Trophoblast cell (in vitro differentiated cells and primary cell): ENCODE measurements at regions not wholly inside any gene's neighbourhood (a gene's known extent, or its start where the extent isn't known, plus 50 kb on each side); places are given as distances from the start of the nearest gene placed in this dataset.
"Not testable (repeated sequence)": the region's sequence is repeated elsewhere in the genome, so short reads cannot be mapped to it uniquely, and the experiment has no call there.

Experiments used
- DNase-seq, 2 donors: peaks; one replicate each; pipeline ENCODE4 v3.0.0-alpha.2; 2016
- H2AFZ ChIP-seq: 2 replicates; pipeline ENCODE4 v1.6.1; 2013; ENCODE audit warnings: low read length, moderate library complexity, mild to moderate bottlenecking; ENCODE audit not compliant: insufficient read depth, poor library complexity
- H2AK5ac ChIP-seq: 2 replicates; pipeline ENCODE4 v1.6.1; 2013; ENCODE audit warnings: mild to moderate bottlenecking, low read length
- H2BK120ac ChIP-seq: 2 replicates; pipeline ENCODE4 v1.6.1; 2013; ENCODE audit warnings: low read length, mild to moderate bottlenecking, moderate library complexity; ENCODE audit not compliant: insufficient read depth, poor library complexity
- H2BK12ac ChIP-seq: 2 replicates; pipeline ENCODE4 v1.6.1; 2013; ENCODE audit warnings: mild to moderate bottlenecking, low read length, moderate library complexity
- H2BK5ac ChIP-seq: 2 replicates; pipeline ENCODE4 v1.6.1; 2013; ENCODE audit warnings: low read length, low read depth, moderate library complexity, mild to moderate bottlenecking; ENCODE audit not compliant: poor library complexity
- H3K14ac ChIP-seq: 2 replicates; pipeline ENCODE4 v1.6.1; 2013; ENCODE audit warnings: mild to moderate bottlenecking, low read length
- H3K18ac ChIP-seq: 2 replicates; pipeline ENCODE4 v1.6.1; 2013; ENCODE audit warnings: mild to moderate bottlenecking, low read length
- H3K23ac ChIP-seq: 2 replicates; pipeline ENCODE4 v1.6.1; 2013; ENCODE audit warnings: low read length
- H3K27ac ChIP-seq: 2 replicates; pipeline ENCODE4 v1.5.1; 2013; ENCODE audit warnings: low read depth, mild to moderate bottlenecking, inconsistent platforms, low read length, moderate library complexity
- H3K27me3 ChIP-seq: 2 replicates; pipeline ENCODE4 v1.6.1; 2013; ENCODE audit warnings: inconsistent platforms, mild to moderate bottlenecking, low read length, moderate library complexity; ENCODE audit not compliant: insufficient read depth
- H3K36me3 ChIP-seq, 2 experiments: 1 replicate in 1 of 2; 2 replicates in 1 of 2; pipeline ENCODE4 v1.6.1; 2013; ENCODE audit warnings: low read length in 2 of 2, mild to moderate bottlenecking in 2 of 2, moderate library complexity in 1 of 2; ENCODE audit not compliant: insufficient read depth in 2 of 2, control insufficient read depth in 1 of 2
- H3K4ac ChIP-seq: 2 replicates; pipeline ENCODE4 v1.6.1; 2013; ENCODE audit warnings: low read depth, mild to moderate bottlenecking, low read length, moderate library complexity
- H3K4me1 ChIP-seq, 2 experiments: 1 replicate in 1 of 2; 2 replicates in 1 of 2; pipeline ENCODE4 v1.6.1; 2013; ENCODE audit warnings: low read length in 2 of 2, mild to moderate bottlenecking in 2 of 2, moderate library complexity in 1 of 2; ENCODE audit not compliant: insufficient read depth in 2 of 2, control insufficient read depth in 1 of 2
- H3K4me2 ChIP-seq: 2 replicates; pipeline ENCODE4 v1.6.1; 2013; ENCODE audit warnings: inconsistent platforms, mild to moderate bottlenecking, low read length, moderate library complexity
- H3K4me3 ChIP-seq: 2 replicates; pipeline ENCODE4 v1.5.1; 2013; ENCODE audit warnings: mild to moderate bottlenecking, low read depth, low read length, inconsistent platforms
- H3K79me1 ChIP-seq: one replicate; pipeline ENCODE4 v1.6.1; 2013; ENCODE audit warnings: low read length
- H3K79me2 ChIP-seq: 2 replicates; pipeline ENCODE4 v1.6.1; 2013; ENCODE audit warnings: low read length, mild to moderate bottlenecking; ENCODE audit not compliant: control insufficient read depth, insufficient read depth, poor library complexity
- H3K9ac ChIP-seq: 2 replicates; pipeline ENCODE4 v1.6.1; 2013; ENCODE audit warnings: mild to moderate bottlenecking, low read length
- H3K9me3 ChIP-seq: 2 replicates; pipeline ENCODE4 v1.6.1; 2013; ENCODE audit warnings: low read depth, mild to moderate bottlenecking, control low read depth, inconsistent platforms, low read length; ENCODE audit not compliant: insufficient read depth
- H4K12ac ChIP-seq: 2 replicates; pipeline ENCODE4 v1.6.1; 2013; ENCODE audit warnings: low read depth, mild to moderate bottlenecking, low read length, moderate library complexity
- H4K8ac ChIP-seq: 2 replicates; pipeline ENCODE4 v1.6.1; 2013; ENCODE audit warnings: low read depth, mild to moderate bottlenecking, low read length, moderate library complexity
- H4K91ac ChIP-seq: one replicate; pipeline ENCODE4 v1.6.1; 2013; ENCODE audit warnings: low read depth, mild to moderate bottlenecking, low read length, moderate library complexity
- WGBS: extraction: QIAGEN DNeasy Blood & Tissue Kit; methylation state at CpG from one replicate; pipeline ENCODE4 v1.1.7; 2013; ENCODE audit warnings: missing lambda C conversion rate; ENCODE audit not compliant: insufficient read length, insufficient coverage; ENCODE audit errors: extremely low coverage; 5-methylcytosine and 5-hydroxymethylcytosine counted together

DNA sequence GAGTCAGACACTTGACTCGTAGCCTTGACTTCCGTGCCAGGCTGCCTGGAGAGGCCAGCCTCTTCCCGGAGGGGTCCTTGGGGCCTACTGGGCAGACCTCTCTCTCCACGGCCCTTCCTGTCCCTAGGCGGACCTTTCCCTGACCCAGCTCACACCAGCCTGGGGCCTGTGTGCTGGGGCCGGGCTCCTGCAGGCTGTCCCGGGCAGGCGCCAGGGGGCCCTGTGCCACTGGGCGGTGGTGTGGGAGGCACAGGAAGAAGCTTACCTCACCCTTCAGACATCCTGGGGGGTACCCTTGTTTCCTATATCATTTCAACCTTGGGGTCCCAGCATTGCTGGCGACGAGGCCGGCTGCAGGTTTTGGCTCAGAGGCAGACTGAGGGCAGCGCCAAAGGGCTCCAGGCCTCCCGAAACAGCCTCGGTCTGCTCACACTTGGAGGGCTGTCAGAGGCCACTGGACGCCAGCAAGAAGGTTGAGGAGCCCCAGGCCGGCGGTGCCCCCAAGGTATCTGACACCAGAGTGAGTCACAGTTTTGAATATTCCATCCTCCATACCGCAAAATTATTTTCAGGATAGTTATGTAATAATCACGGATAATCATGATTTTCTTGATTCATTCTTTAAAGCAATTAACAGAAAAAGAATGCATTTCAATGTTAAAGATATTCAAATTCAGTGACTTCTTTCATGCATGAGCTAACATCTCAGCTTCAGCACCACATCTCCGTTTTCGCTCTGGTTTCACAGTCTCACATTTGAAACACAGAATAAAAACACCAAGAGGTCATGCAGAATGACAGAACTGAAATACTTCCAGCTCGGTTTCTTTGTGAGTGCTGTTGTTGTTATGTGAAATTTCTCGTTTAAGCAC lies 3967.6 kb upstream of the TPTE start:
- WGBS: no CpG with 5 or more reads among the region's 24 CpGs

DNA sequence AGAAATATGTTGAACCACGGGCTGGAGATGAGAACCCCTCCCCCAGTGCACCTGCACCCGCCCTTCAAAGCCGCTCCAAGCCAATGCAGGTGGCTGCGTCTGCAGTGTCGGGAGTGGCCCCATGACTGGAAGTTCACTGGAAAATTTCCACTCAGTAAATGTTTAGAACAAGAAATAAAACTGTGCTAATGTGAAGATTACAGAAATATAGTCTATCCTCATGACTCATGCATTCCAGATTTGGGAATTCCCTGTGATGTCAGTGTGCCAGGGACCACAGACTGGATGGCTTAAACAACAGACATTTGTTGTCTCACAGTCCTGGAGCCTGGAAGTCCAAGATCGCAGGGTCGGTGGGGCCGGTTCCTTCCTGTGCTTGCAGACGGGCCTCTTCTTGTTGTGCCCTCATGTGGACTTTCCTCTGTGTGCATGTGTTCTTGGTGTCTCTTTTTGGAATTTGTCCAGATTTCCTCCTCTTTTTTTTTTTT lies 3967.0 kb upstream of the TPTE start:
- not testable (repeated sequence) for H4K8ac ChIP-seq, H3K14ac ChIP-seq, H3K79me2 ChIP-seq, H2AK5ac ChIP-seq, H3K9me3 ChIP-seq, H2BK120ac ChIP-seq, H3K4me1 ChIP-seq, H3K4me2 ChIP-seq, H3K79me1 ChIP-seq, H3K23ac ChIP-seq, H4K12ac ChIP-seq, H2AFZ ChIP-seq, H3K27me3 ChIP-seq, H3K4me3 ChIP-seq, H3K9ac ChIP-seq, H2BK5ac ChIP-seq, H3K18ac ChIP-seq, H4K91ac ChIP-seq, H3K36me3 ChIP-seq, DNase-seq, H2BK12ac ChIP-seq, H3K27ac ChIP-seq, H3K4ac ChIP-seq
- WGBS: no CpG with 5 or more reads among the region's 9 CpGs

More for the DNA sequence above, 3967.6 kb upstream of the TPTE start:
- not testable (repeated sequence) for DNase-seq, H4K91ac ChIP-seq, H2AK5ac ChIP-seq, H2BK12ac ChIP-seq, H3K9ac ChIP-seq, H3K14ac ChIP-seq, H3K4me3 ChIP-seq, H4K8ac ChIP-seq, H3K79me1 ChIP-seq, H2BK5ac ChIP-seq, H3K23ac ChIP-seq, H3K36me3 ChIP-seq, H3K79me2 ChIP-seq, H3K18ac ChIP-seq, H2AFZ ChIP-seq, H3K27me3 ChIP-seq, H3K4ac ChIP-seq, H3K27ac ChIP-seq, H2BK120ac ChIP-seq, H3K4me2 ChIP-seq, H4K12ac ChIP-seq, H3K9me3 ChIP-seq, H3K4me1 ChIP-seq

DNA sequence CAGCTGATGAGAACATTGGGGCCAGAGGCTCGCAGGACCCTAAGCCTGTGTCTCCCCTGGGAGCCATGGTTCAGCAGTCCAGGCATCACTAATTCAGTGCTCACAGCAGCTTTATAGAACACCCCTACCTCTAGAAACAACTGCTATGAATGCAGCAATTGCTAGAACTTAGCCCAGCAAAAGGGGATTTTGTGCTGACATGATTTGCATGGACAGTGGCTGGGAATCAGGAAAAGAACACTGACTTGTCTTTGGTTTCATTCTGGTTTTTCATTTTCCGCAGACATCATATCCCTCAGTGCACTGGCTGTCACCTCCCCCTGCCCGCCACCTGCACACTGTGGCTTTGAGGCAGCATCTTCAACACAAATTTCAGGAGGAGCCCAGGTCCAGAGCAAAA lies 3964.9 kb upstream of the TPTE start:
- not testable (repeated sequence) for H2AK5ac ChIP-seq, H4K8ac ChIP-seq
- WGBS: no CpG with 5 or more reads among the region's 3 CpGs

DNA sequence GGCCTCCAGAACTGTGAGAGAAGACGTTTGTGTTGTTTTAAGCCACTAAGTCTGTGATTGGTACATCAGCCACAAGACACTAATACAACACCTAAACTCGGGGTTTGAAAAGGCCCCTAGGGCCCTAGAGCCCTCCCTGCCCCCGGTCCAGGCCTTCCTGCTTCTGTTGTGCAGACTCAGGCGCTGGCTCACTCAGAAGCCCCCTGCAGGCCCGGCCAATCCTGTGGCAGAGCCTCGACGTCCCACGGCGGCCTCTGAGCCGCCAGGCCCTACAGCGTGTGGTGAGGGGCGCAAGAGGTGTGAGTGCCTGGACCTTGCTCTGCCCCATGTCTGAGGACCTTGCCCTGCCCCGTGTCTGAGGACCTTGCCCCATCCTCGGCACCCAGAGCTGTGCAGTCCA lies 3964.0 kb upstream of the TPTE start:
- H3K4me1 ChIP-seq, H3K4ac ChIP-seq, H2BK12ac ChIP-seq, H3K4me3 ChIP-seq, H3K27ac ChIP-seq, H3K4me2 ChIP-seq, H3K23ac ChIP-seq, H4K8ac ChIP-seq, DNase-seq, H2BK5ac ChIP-seq, H3K9ac ChIP-seq, H4K91ac ChIP-seq, H3K36me3 ChIP-seq, H3K27me3 ChIP-seq, H3K79me2 ChIP-seq, H2AK5ac ChIP-seq, H3K18ac ChIP-seq, H4K12ac ChIP-seq, H3K9me3 ChIP-seq, H2BK120ac ChIP-seq, H3K79me1 ChIP-seq, H3K14ac ChIP-seq, H2AFZ ChIP-seq: not testable (repeated sequence)
- no CpG with 5 or more reads among the region's 14 CpGs for WGBS

More for the DNA sequence above, 3964.9 kb upstream of the TPTE start:
- not testable (repeated sequence) for H3K79me2 ChIP-seq, H3K9ac ChIP-seq, H2BK12ac ChIP-seq, H3K27me3 ChIP-seq, H3K18ac ChIP-seq, H3K27ac ChIP-seq, H4K91ac ChIP-seq, H3K23ac ChIP-seq, H3K79me1 ChIP-seq, H3K4me2 ChIP-seq, H3K4me3 ChIP-seq, H3K9me3 ChIP-seq, H4K12ac ChIP-seq, H3K4ac ChIP-seq, H2BK120ac ChIP-seq, H2BK5ac ChIP-seq, H3K36me3 ChIP-seq, DNase-seq, H2AFZ ChIP-seq, H3K4me1 ChIP-seq, H3K14ac ChIP-seq
